ENCODE measurements at regions not wholly inside any gene's neighbourhood (a gene's known extent, or its start where the extent isn't known, plus 50 kb on each side); places are given as distances from the start of the nearest gene placed in this dataset.

- H2AFZ ChIP-seq (ENCODE audit: low read depth, low read length, poor library complexity, severe bottlenecking) = no peak overlapping the region
- no peaks in the 10 kb centered on the region for H3K9me3 ChIP-seq (ENCODE audit: control insufficient read depth in 1 of 2, insufficient read depth in 1 of 2, low read depth in 1 of 2, low read length in 2 of 2)
- BruUV-seq (replicated peaks) = no TSS peak
- peaks cover 94% of the 10 kb centered on the region for H3K79me2 ChIP-seq (ENCODE audit: insufficient read depth, low read length)
- H3K4me2 ChIP-seq (ENCODE audit: low read length) = peak overlapping the region; percentile 36
- RAD21 ChIA-PET (ENCODE audit: low non-redundant PET in 1 of 2, low total read pairs in 2 of 2, uncharacterized antibody in 2 of 2, unreplicated experiment in 2 of 2) = no interaction called here
- H4K20me1 ChIP-seq (ENCODE audit: insufficient read depth) = no peaks in the 10 kb centered on the region
- DNase-seq (ENCODE audit: low read depth, low spot score) (peak; percentile 65), ATAC-seq (peak; percentile 50)
- POLR2A ChIA-PET = interaction anchor here (0.9 to 1.4 kb wide), 3 partner anchors 10 to 100 kb away, joined by 3 to 5 read pairs (median 3); no protein-coding TSS in a partner anchor
- peak overlapping the region; percentile 30 for H3K9ac ChIP-seq (ENCODE audit: low read length)
- intact Hi-C loops (cut with micrococcal nuclease) = loop anchor here (2.0 kb wide), 1 partner anchor 78 kb away; no protein-coding TSS in a partner anchor
- H3K4me3 ChIP-seq (replicated peaks in 1 of 2; ENCODE audit: low read depth in 1 of 2, low read length in 2 of 2) = no peak overlapping the region
- no peaks in the 10 kb centered on the region for H3K9me2 ChIP-seq (ENCODE audit: insufficient read depth)
- CTCF ChIA-PET = no interaction called here
- TF ChIP-seq FOSL1 (IDR thresholded peaks at IDR 0.05; ENCODE audit: low read depth) (peak; percentile 58), POLR2AphosphoS5 (IDR thresholded peaks at IDR 0.05; ENCODE audit: low read depth, low read length) (peak; percentile 56), TCF7L2 (IDR thresholded peaks at IDR 0.05; ENCODE audit: borderline replicate concordance, extremely low read depth, insufficient read depth, insufficient read length) (peak; percentile 34), SP1 (IDR thresholded peaks at IDR 0.05; ENCODE audit: low read depth) (peak; percentile 74), CBX3 (IDR thresholded peaks at IDR 0.05; ENCODE audit: low read depth) (0 out of 2 replicates have a peak, but pooled peaks have one; percentile 67), ATF3 (IDR thresholded peaks at IDR 0.05) (no peak), SRF (IDR thresholded peaks at IDR 0.05; ENCODE audit: low read depth) (no peak), POLR2A (IDR thresholded peaks at IDR 0.05; ENCODE audit: borderline replicate concordance, extremely low read depth, insufficient read depth, insufficient read length) (no peak), JUND (IDR thresholded peaks at IDR 0.05) (peak; percentile 63), YY1 (IDR thresholded peaks at IDR 0.05; ENCODE audit: extremely low read depth, insufficient replicate concordance, low read depth, low read length) (peak; percentile 76), EZH2phosphoT487 (IDR thresholded peaks at IDR 0.05; ENCODE audit: borderline replicate concordance) (no peak), ZFX (IDR thresholded peaks at IDR 0.05) (no peak), MAX (IDR thresholded peaks at IDR 0.05) (peak; percentile 64), CEBPB (IDR thresholded peaks at IDR 0.05; ENCODE audit: low read depth) (peak; percentile 49; the same call in 1 of the 2 replicates)
- TF ChIP-seq, protein P1, sequence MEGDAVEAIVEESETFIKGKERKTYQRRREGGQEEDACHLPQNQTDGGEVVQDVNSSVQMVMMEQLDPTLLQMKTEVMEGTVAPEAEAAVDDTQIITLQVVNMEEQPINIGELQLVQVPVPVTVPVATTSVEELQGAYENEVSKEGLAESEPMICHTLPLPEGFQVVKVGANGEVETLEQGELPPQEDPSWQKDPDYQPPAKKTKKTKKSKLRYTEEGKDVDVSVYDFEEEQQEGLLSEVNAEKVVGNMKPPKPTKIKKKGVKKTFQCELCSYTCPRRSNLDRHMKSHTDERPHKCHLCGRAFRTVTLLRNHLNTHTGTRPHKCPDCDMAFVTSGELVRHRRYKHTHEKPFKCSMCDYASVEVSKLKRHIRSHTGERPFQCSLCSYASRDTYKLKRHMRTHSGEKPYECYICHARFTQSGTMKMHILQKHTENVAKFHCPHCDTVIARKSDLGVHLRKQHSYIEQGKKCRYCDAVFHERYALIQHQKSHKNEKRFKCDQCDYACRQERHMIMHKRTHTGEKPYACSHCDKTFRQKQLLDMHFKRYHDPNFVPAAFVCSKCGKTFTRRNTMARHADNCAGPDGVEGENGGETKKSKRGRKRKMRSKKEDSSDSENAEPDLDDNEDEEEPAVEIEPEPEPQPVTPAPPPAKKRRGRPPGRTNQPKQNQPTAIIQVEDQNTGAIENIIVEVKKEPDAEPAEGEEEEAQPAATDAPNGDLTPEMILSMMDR (IDR thresholded peaks at IDR 0.05 in 2 of 3, conservative IDR thresholded peaks at IDR 0.05 in 1 of 3; ENCODE audit: borderline replicate concordance in 1 of 3, insufficient read depth in 1 of 3, low read depth in 2 of 3, low read length in 2 of 3) = no peak
- no peaks in the 10 kb centered on the region for H3K27me3 ChIP-seq (ENCODE audit: insufficient read depth, low read length)
- H3K36me3 ChIP-seq (ENCODE audit: control insufficient read depth in 1 of 2, insufficient read depth in 2 of 2, low read length in 2 of 2) = peaks cover 0 to 7% of the 10 kb centered on the region in 2 experiments; a peak in 1 of 4 replicates
- peaks cover 74 to 81% of the 10 kb centered on the region in 2 experiments for H3K4me1 ChIP-seq (ENCODE audit: control insufficient read depth in 1 of 2, insufficient read depth in 2 of 2, low read length in 2 of 2)
- peak overlapping the region; percentile 100 for H3K27ac ChIP-seq (ENCODE audit: low read depth, low read length)
Measured at GRCh38 chr4:30870513-30870912, 150.3 kb downstream of the PCDH7 start.

Measured in HCT116 (cell line).